Kidney epithelial cell (primary cell): ENCODE measurements at regions not wholly inside any gene's neighbourhood (a gene's known extent, or its start where the extent isn't known, plus 50 kb on each side); places are given as distances from the start of the nearest gene placed in this dataset.

Source experiments
- DNase-seq: peaks from one replicate; pipeline ENCODE4 v3.0.0-alpha.2; 2010; ENCODE audit warnings: low read depth
- H3K27me3 ChIP-seq: 2 replicates; pipeline ENCODE4 v1.6.0; 2011; ENCODE audit warnings: low read length; ENCODE audit not compliant: control insufficient read depth, insufficient read depth
- H3K36me3 ChIP-seq: 2 replicates; pipeline ENCODE4 v1.5.1; 2011; ENCODE audit warnings: low read length; ENCODE audit not compliant: control insufficient read depth, insufficient read depth
- H3K4me3 ChIP-seq: 2 replicates; pipeline ENCODE4 v1.5.1; 2011; ENCODE audit warnings: low read depth, mild to moderate bottlenecking, control low read depth, low read length
- TF ChIP-seq, protein P1 (sequence below): IDR thresholded peaks from 2 replicates; pipeline ENCODE4 v1.5.1; 2011; ENCODE audit warnings: mild to moderate bottlenecking, moderate library complexity, low read length, control low read depth, inconsistent platforms; ENCODE audit not compliant: insufficient read depth, poor library complexity, severe bottlenecking

DNA sequence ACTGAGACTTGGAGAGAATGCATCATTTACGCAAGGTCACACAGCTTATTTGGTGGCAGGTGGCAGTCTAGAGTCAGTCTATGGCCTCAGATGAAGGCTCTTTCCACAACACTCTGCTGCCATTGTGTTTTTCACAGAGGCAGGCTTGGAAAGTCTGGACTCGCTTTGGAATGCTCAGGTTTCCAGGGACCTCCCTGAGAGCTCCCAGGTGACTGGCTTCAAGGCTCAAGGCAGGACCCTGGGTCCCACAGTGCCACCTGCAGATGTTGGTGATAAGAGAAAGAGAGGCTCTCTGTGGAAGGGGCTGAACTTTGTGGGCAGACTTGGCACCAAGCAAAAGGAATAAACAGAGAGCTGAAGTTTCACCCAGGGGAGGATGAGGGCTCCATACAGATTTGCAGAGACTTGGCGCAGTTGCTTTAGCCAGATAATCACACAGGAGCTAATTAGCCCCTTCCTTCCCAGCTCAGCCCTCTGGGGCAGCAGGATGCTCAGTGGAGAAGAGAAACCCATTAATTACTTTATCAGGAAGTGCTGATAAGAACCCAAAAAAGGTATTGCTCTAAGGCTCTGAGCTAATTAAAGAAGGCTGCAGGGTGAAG, 103.5 kb downstream of the LBH start:
- DNase-seq = no peak

DNA sequence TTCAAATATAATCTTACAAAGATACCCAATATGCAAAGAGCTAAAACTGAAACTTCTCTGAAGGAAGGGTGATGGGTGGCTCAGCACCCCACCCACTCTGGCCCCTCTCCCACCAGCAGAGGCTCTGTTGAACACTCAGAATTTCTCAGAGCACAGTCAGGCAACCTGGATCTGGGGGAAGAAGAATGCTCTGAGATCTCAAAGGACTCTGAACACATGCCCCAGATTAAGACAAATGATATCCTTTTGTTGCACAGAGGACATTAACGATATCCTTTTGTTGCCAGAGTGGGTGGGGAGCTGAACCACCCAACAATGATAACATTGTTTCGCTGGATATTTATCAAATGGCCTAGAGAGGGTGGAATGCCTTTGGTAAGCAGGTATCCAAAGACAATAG, 104.8 kb downstream of the LBH start:
- TF ChIP-seq, protein P1, sequence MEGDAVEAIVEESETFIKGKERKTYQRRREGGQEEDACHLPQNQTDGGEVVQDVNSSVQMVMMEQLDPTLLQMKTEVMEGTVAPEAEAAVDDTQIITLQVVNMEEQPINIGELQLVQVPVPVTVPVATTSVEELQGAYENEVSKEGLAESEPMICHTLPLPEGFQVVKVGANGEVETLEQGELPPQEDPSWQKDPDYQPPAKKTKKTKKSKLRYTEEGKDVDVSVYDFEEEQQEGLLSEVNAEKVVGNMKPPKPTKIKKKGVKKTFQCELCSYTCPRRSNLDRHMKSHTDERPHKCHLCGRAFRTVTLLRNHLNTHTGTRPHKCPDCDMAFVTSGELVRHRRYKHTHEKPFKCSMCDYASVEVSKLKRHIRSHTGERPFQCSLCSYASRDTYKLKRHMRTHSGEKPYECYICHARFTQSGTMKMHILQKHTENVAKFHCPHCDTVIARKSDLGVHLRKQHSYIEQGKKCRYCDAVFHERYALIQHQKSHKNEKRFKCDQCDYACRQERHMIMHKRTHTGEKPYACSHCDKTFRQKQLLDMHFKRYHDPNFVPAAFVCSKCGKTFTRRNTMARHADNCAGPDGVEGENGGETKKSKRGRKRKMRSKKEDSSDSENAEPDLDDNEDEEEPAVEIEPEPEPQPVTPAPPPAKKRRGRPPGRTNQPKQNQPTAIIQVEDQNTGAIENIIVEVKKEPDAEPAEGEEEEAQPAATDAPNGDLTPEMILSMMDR = no peak
- no peaks in the 10 kb centered on the region for H3K27me3 ChIP-seq
- DNase-seq = no peak

More for the DNA sequence above, 103.5 kb downstream of the LBH start:
- H3K36me3 ChIP-seq = no peaks in the 10 kb centered on the region
- no peak overlapping the region for H3K4me3 ChIP-seq
- no peaks in the 10 kb centered on the region for H3K27me3 ChIP-seq
- TF ChIP-seq, protein P1 = no peak

DNA sequence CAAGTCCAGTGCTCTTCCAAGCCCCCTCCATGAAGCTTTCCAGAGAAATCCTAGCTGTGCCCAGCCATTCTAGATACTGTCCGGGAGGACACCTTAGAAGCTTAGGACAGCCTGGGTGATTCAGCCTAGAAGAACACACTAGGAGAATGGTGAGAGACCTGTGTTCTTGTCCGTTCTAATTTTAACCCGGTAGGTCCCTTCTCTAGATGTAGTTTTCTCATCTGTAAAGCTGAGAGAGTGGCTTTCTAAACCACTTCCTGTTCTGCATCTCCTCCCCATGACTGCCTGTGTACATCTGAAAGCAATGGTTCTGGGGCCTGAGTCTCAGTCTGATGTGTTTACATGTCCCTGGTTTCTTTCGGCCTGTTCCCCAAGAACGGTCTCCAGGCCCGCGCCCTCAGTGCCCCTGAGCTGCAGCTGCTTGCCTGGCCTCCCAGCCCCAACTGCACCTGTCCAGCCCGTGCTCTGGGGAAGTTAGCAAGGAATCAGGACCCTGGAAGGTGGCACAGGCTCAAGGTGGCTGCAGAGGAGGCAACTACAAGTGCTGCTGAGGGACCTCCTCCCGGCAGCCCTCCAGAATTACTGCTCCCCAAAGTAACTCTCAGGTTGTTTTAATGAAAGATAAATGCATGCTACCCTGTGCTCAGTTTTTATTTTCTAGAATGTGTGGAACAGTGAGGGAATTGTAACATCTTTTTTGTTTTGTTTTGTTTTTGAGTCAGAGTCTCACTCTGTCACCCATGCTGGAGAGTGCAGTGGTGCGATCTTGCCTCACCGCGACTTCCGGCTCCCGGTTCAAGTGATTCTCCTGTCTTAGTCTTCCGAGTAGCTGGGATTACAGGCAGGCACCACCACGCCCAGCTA, 105.9 kb downstream of the LBH start:
- TF ChIP-seq, protein P1 = no peak
- H3K36me3 ChIP-seq = no peaks in the 10 kb centered on the region
- no peaks in the 10 kb centered on the region for H3K27me3 ChIP-seq
- H3K4me3 ChIP-seq = no peak overlapping the region
- DNase-seq = no peak

More for the DNA sequence above, 104.8 kb downstream of the LBH start:
- no peaks in the 10 kb centered on the region for H3K36me3 ChIP-seq
- no peak overlapping the region for H3K4me3 ChIP-seq

DNA sequence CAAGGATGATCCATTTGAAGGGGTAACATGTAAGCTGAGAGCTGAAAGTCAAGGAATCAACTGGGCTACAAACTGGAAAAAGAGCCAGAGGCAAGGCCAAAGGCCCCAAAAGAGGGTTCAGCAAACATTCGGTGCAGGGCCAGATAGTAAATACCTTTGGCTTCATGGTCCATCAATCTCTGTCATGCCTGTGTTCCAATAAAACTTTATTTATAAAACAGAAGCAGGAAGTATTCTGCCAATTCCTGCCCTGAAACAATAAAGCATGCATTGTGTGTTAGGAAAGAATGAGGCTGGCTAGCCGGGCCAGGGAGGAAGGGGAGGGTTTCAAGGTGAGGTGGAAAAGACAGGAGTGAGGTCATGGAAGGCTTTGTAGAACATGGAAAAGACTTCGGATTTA, 107.1 kb downstream of the LBH start:
- no peaks in the 10 kb centered on the region for H3K36me3 ChIP-seq
- H3K4me3 ChIP-seq = no peak overlapping the region
- TF ChIP-seq, protein P1 = no peak
- no peak for DNase-seq
- H3K27me3 ChIP-seq = no peaks in the 10 kb centered on the region

DNA sequence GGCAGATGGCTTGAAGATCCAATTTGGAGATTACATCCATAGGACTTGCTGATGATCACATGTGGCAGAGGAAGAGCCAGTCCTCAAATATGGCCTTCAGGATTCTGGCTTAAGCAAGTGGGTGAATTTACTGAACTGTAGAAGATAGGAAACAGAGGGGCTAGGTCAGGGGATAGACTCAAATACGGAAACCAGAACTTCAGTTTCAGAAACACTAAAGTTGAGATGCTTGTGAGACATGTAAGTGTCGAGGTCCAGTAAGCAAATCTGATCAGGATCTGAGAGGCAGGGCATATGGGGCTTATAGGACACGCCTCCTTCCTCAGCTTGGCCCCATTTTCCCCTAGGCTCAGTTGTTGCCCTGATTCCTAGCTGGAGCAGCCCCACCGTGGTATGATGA, 107.7 kb downstream of the LBH start:
- Histone ChIP-seq H3K4me3 (no peak overlapping the region), H3K27me3 (no peaks in the 10 kb centered on the region), H3K36me3 (no peaks in the 10 kb centered on the region)
- TF ChIP-seq, protein P1 = no peak
- no peak for DNase-seq
